ENCODE measurements at regions not wholly inside any gene's neighbourhood (a gene's known extent, or its start where the extent isn't known, plus 50 kb on each side); places are given as distances from the start of the nearest gene placed in this dataset.

DNA sequence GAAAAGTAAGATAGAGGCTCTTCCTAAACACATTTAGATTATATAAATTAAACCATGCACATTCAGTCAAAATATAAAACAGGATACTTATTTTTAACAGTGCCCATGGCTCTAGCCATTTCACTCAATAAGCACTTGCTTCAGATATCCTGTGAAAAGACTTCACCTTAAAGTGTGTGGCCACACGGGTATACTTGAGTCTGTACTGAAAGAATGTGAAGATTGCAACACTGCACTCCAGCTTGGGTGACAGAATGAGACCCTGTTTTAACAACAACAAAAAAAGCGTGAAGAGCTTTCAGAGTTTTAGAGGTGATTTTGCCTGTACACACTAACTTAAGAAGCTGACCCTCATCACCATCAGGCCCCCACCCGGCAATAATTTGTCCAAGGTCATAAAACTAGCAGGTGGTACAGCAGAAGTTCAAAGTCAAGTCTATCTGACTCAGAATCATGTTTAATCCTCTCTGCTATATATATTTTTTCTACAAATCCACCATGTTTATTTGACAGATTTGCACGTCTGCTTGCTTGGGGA, 203.5 kb upstream of the GUCY1A2 start:
- no peak for DNase-seq (ENCODE audit: low read depth)

DNA sequence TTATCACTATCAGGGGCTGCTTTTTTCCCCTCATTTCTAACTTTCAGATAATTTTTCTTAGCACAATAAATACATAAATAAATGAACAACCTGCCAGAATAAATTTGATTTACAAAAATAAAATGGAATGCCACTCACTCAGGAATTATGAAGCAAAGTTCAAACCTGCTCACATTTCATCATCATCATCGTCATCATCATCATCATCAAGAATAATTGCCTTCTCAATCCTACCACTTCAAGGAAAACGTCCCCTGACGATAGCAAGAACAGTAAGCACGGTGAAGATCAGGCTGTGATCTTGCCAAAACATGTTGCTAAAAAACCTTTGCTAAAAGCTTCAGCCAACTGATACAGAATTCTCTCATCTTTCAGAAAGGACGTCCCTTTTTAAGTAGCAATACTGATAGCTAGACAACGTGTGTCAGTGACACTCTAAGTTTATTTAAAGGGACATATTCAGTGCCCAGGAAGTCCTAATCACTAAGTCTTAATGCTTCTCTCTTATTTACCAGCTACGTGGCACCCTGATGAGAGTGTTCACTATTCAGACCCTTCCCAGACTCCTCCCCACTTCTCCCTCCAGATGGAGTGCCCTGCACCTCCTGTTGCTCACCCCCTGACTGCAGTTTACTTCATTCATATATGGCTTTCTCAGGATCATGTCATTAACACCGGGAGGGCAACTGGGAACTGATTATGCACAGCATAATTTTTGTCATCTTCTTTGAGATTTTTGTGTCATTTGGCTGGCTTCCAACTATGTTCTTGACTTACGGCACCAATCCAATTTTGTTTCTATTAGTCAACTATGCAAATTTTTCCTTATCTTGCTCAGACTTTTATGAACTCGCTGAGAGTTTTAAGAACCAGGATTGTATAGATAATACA, 200.1 kb upstream of the GUCY1A2 start:
- DNase-seq (ENCODE audit: low read depth) = no peak

DNA sequence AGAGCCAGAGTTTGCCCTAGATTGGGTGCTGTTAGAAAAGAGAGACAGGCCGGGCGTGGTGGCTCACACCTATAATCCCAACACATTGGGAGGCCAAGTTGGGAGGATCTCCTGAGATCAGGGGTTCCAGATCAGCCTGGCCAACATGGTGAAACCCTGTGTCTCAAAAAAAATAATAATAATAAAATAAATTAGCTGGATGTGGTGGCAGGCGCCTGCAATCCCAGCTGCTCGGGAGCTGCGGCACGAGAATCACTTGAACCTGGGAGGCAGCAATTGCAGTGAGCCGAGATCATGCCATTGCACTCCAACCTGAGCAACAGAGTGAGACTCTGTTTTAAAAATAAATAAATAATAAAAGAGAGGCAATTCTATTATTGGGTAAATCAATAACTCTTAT, 199.2 kb upstream of the GUCY1A2 start:
- DNase-seq (ENCODE audit: low read depth) = no peak

DNA sequence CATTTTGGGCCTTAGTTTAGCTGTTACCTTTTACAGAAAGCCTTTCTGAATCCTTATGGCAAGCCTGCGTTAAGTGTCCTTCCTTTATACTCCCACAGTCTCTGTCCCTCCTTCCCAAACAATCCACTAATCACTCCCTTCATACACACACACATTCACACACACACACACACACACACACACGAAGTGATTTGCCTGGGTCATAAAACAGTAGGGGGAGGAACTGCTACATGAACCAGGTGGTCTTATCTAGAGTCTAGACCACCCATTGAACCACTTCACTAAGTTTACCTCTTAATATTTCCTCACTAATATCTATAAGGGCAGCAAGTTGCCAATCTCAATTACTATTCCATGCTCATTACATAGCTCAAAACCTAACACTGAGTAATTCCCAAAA, 196.7 kb upstream of the GUCY1A2 start:
- DNase-seq (ENCODE audit: low read depth) = no peak

DNA sequence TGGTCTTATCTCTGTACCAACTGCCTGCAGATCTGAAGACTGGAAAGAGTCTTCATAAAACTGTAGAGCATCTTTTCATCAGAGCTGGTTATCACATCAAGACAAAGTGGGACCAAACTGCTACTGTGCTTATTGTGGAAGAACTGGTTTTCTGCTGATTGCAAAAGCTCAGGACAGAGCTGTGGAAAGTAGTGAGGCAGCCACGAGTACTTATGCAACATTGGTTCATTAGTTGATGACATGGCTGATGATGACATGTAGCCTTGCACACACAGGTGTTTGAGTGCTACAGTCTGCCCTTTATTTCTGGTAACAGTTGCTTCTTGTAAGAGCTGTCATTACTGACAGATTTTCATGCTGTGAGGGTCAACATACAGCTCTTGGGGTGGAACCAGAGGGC, 185.4 kb upstream of the GUCY1A2 start:
- DNase-seq (ENCODE audit: low read depth) = no peak

DNA sequence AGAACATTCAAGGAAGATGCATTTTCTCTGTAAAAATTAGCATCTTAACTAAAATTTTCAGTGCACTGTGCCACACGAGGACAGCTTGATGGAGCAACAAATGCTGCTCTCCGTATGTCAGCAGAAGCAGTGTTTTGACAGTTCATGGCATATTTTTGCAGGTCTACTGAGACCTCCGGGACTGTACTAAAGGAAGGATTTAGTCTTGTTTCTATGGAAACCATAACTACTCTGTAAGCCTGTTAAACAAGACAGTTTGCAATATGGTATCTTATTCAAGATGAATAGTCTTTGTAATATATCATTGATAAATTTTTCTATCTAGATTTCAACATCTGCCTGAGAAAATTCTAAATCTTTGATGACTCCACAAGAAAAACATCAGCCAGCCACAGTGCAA, 184.0 kb upstream of the GUCY1A2 start:
- no peak for DNase-seq (ENCODE audit: low read depth)

DNA sequence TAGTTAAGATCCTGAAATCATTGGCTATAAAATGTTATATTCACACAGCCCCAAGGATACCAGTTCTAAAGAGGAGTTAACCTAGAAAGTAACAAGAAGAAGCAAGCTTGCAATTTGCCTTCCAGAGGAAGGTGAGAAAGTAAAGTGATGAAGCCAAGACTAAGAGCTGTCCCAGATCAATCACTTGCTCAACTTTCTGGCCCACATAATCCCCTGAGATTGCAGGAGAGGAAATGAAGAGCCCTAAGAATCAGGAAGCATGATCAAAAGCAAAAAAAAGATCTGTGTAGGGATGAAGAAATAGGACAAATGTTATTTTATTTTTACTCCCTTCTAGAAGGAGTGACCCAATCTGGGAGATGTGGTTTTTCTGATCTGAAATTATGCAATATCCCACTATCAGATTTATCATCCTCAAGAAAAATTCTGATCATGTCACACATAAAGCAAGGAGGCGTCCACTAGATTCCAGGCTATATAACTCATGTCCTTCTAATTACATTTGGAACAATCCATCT, 180.3 kb upstream of the GUCY1A2 start:
- no peak for DNase-seq (ENCODE audit: low read depth)

DNA sequence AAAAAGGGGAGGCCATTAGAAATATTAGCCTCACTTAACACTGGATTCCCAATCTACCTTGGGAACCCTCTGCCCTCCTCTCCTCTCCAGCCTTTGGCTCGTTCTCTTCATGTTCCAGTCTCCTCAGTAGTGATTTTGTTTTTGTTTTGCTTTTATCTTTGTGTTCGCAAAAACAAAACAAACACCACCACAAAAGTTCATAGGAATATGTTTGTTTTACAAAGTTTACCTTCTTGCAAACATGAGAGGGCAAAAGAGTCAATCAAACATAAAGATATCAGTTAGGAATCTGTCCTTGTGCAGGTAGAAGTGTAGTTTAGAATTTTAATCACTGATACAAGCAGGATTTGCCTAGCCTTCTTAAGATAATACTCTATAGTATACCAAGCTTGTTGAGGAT, 179.7 kb upstream of the GUCY1A2 start:
- no peak for DNase-seq (ENCODE audit: low read depth)

DNA sequence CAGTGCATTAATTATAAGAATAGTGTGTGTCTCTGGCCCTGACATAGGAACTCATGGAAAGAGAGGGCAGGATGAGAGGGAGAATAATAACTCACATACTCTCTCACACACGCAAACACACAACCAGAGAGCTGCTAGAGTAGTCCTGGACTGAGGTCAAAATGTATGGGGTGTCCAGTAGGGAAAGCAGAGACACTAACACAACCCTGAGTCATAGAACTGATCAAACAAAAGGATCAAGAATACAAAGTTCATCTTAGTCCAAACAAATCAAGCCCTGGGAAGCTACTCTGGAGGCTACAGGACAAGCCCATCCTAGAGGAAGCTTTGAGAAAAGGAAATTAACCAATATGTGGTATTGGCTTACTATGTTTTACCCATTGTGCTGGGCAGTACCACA, 178.5 kb upstream of the GUCY1A2 start:
- DNase-seq (ENCODE audit: low read depth) = no peak

DNA sequence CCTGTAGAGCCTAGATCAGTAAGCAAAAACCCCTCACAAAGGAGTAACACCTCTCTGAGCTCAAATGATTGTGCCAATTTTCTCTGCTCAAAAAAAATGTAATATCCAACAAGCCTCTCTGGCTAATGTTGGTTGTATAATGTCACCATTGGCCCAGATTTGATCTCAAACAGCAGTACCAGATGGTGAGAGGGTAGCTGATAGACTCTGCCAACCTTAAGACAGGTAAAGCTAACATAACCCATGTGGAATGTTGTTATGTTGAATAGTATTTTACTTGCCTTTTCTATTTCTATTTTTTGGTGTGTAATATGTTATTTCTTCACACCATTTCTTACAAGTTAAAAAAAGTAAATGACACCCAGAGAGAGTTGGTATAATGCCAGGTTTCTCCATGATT, 166.7 kb upstream of the GUCY1A2 start:
- DNase-seq (ENCODE audit: low read depth) = no peak

DNA sequence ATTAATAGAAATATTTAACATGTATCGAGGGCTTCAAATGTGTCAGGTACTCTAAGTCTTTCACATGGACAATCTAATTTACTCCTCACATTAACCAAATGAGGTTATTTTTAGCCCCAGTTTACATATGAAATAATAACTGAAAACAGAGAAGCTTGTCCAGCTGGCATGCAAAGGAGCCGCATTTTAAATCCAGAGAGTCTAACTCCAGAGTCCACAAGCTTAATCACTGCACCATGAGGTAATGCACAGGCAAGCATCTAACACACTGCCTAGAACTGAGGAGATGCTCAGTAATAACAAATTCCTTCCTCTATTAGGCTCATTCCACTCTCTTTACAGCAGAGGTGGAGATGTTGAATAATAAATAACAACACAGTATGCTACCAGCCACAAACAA, 165.7 kb upstream of the GUCY1A2 start:
- peak; percentile 6 for DNase-seq (ENCODE audit: low read depth)

DNA sequence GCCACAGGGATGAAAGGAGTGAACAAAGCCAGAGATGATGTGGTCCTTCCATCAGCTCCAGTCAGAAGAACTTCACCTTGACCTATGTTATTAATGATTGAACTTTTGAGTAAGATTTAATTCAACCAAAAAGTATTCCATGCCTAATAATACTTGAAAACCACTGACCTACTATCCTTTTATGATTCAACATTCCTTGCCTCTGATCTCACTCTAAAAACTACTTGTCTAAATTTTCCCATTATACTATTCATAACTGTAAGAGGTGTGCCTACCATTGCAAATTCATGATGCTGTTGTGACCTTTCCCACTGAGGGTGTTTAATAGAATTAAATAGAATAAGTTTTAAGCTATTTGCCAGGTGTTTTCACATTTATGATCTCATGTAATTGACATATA, 164.7 kb upstream of the GUCY1A2 start:
- no peak for DNase-seq (ENCODE audit: low read depth)

DNA sequence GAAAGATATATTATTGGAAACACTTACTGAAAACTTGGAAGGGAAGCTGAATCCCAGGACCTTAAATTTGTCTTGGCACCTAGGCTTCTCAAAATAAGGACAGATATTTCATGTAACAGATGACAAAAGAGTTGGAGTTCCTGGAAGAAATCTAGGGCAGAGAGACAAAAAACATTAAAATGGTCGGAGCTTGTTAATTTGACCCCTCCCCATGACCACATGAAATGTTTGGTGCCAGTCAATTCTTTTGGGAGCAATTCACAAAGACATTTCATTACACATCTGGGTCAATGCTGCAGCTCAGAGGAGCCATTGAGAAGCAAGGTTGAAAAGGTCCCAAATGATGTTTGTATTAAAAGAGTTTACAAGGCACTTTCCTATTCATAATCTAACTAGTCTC, 162.0 kb upstream of the GUCY1A2 start:
- peak; percentile 1 for DNase-seq (ENCODE audit: low read depth)

DNA sequence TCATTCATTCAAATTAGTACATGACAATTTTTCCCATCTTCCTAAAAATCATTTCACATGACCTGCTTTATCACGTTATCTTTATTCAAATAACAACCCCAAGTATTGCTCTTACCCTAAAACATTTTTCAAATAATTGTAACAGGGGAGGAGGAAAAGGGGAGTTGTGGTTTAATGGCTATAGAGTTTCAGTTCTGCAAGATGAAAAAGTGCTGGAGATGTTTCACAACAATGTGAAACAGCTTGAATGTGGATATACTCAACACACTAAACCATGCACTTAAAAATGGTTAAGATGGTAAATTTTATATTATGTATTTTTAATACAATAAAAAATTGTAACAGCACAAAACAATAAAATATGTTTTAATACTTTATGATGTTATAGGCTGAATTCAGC, 161.6 kb upstream of the GUCY1A2 start:
- no peak for DNase-seq (ENCODE audit: low read depth)

DNA sequence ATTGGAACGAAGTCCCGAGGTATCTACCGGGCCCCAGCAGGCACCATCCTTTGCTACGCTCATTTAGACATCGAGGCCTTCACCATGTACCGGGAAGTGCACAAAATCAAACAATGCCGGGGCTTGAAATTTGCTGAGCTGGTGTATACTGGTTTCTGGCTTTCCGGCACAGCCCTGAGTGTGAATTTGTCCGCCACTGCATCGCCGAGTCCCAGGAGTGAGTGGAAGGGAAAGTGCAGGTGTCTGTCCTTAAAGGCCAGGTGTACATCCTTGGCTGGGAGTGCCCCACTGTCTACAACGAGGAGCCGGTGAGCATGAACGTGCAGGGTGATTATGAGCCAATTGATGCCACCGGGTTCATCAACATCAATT, 158.8 kb upstream of the GUCY1A2 start:
- no peak for DNase-seq (ENCODE audit: low read depth)

DNA sequence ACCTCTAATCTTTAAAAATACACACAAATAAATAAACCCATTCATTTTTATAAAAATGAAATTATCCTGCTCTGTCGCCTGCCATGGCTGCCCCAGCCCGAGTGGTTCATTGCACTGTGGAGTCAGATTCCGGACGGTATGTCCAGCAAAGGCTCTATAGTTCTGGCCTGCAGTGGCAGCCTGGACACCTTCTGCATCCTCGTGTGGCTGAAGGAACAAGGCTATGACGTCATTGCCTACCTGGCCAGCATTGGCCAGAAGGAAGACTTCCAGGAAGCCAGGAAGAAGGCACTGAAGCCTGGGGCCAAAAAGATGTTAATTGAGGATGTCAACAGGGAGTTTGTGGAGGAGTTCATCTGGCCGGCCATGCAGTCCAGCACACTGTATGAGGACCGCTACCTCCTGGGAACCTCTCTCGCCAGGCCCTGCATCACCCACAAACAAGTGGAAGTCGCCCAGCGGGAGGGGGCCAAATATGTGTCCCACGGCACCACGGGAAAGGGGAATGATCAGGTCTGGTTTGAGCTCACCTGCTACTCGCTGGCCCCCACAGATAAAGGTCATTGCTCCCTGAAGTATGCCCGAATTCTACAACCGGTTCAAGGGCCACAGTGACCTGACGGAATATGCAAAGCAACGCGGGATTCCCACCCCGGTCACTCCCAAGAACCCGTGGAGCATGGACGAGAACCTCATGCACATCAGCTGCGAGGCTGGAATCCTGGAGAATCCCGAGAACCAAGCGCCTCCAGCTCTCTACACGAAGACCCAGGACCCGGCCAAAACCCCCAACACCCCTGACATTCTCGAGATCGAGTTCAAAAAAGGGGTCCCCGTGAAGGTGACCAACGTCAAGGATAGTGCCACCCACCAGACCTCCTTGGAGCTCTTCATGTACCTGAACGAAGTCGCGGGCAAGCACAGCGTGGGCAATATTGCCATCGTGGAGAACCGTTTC, 158.2 kb upstream of the GUCY1A2 start:
- DNase-seq (ENCODE audit: low read depth) = no peak

DNA sequence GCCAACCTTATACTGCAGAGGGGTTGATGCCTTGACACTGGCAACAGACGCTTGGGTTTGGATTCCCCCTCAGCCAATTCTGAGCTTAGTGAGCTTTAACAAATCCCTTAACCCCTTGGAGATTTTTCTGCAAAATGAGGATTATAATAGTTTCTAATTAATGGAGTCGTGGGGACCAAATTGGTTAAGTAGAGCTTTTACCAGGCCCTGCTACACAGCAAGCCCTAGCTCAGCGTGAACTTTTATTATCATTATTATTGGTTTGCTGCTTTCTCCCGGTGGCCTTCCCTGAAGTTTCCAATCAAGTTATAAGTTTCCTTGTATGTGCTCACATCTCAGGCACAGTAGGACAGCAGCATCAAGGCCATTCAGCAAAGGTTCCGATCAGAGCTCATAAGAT, 156.6 kb upstream of the GUCY1A2 start:
- no peak for DNase-seq (ENCODE audit: low read depth)

DNA sequence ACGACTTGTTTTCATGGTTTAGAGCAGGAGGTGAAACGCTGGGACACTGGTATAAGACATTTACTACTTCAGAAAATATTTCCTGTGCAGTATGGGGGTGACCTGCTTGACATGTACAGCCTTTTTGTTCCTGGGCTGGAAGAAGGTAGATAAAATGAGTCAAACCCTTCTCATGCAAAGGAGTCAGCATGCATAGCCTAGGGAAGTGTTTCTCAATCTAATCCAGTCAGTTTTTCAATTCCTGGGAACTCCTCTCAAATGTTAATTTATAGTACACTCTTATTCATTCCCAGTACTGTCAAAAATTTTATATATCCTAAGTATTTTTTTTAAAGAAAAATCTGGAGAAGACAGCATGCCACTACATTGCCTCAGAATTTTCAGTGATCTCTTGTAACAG, 154.7 kb upstream of the GUCY1A2 start:
- no peak for DNase-seq (ENCODE audit: low read depth)

DNA sequence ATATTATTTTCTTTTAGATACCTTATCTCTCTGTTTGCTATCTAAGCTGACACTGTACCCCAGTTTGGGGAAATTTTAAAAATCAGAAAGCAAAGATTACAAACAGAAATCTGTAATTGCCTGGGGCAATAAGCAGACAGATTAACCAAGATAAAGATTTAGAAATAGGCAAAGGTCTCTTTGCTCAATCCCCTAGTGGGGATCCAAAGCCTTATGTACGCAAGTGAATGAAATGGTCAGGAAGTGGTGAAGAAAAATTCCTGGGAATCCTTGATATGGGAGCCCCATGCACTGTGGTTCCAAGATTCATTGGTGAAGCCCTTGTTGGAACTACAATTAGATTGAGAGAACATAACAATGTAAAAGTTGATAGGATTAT, 139.5 kb upstream of the GUCY1A2 start:
- DNase-seq (ENCODE audit: low read depth) = no peak

DNA sequence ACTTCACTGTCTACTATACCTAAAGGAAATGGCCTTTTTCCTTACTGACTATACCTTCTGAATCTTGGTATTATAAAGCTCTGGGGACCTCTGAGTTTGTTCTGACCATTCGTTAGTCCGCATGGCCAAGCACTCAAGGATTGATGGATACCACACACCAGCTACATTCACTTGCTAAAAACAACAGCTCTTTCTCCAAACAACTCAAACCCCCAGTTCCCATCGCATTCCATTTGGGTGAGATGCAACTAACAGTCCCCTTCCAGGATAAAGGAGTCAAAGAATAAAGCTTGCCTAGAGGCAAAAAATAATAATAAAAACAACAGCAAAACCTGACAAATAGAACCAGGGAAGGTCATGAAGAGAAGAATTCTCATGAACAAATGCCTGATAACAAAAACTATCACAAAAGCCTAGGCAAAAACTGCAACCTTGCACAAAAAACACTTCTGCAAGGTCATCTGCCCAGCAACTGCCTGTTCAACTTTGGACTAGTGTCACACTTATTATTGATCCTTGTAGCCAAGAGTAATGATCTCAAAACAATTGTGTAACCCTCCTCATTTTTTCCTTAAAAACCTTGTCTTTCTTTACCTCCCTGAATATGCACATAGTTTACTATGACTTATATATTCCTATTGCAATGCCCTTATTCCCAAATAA, 139.0 kb upstream of the GUCY1A2 start:
- DNase-seq (ENCODE audit: low read depth) = no peak

DNA sequence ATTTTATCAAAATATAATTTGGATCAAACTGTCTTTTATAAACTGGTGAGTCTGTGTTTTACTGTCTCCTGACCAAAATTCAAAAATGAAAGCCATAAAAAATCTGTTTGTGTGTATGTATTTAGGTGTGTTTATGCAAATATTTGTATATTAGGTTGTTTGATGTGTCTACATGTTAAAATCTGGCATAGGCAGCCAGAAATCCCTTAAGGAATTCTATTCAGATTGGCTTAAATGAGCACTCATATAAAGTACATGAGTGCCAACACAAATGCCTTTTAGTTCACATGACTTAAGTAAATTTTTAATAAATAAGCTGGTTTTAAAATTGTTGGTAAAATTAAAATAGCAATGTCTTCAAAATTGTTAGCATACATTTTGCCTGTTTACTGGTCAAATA, 133.3 kb upstream of the GUCY1A2 start:
- DNase-seq (ENCODE audit: low read depth) = no peak

DNA sequence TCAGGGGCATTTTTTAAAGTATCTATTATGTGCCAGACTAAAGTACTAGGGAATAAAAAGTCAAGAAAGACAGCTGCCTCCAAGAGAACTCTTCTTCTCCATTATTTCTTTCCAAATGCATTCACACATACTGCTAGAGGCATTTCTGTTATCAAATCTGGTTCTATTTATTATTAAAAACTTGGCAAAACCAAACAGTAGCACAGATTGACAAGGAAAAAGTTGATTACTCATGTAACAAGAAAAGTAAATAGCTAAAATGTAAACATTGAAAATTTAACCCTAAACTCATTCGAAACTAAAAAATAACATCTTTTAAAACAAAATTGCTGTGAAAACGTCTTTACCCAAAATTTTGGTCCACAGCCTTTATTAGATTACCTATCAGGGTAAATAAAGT, 132.9 kb upstream of the GUCY1A2 start:
- DNase-seq (ENCODE audit: low read depth) = no peak

Data from forelimb muscle (tissue), 1 donor.